ENCODE measurements at regions not wholly inside any gene's neighbourhood (a gene's known extent, or its start where the extent isn't known, plus 50 kb on each side); places are given as distances from the start of the nearest gene placed in this dataset.

DNA sequence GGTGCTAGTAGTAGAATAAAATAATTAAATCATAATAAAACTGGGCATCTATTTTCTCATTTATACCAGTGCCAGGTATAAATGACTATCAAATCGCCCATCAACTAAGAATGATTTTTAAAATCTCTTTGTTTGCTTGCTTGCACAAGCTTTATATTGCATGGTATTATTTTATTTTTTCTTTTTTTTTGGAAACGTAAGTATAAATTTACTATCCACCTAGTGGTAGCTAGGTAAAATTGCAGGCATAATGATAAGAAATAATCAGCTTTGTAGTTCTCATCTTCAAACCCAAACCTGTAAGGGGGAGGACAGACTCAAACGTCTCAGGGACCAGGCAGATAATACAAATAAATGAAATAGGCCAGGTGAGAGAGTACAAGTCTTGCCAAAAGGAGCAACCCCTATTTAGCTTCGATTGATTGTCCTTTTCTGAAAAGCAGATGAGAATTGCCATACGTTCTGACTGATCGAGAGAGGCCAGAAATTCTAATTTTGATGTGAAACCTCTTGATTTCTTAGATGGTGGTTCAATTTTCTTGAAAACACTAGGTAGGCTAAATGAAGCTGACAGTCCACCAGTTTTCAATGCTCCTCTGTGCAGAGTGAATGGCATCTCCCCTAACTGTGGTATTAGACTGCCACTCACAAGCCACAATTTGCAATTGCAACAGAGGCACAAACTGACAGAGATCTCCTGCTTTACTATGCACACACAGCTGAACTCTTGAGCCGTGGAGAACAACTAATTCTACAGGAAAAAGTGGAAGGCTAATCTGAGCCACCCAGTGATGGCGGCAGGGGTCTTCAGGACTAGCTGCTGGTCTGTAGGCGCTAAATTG, 189.3 kb downstream of the DACT1 start:
- WGBS, 2 experiments (ENCODE audit: extremely low coverage in 1 of 2, insufficient coverage in 1 of 2, insufficient read length in 1 of 2, insufficient replicate concordance in 2 of 2, low coverage in 1 of 2, low lambda C conversion rate in 2 of 2, missing lambda C conversion rate in 1 of 2): 86% methylated on average over 9 of the region's 9 CpGs; no CpG with 5 or more reads in 1 of the 2 experiments
- no peak overlapping the region for H3K14ac ChIP-seq (ENCODE audit: insufficient read length)
- H3K79me1 ChIP-seq (ENCODE audit: low read depth, low read length): no peaks in the 10 kb centered on the region
- no peak overlapping the region for H2BK15ac ChIP-seq (ENCODE audit: low read length)
- no peaks in the 10 kb centered on the region for H3K23me2 ChIP-seq (ENCODE audit: low read depth, low read length)
- no peaks in the 10 kb centered on the region for H4K20me1 ChIP-seq (replicated peaks in 1 of 2; ENCODE audit: control insufficient read depth in 1 of 2, insufficient read depth in 2 of 2, low read length in 2 of 2)
- H3K23ac ChIP-seq (ENCODE audit: insufficient read length): no peak overlapping the region
- no peak overlapping the region for H2BK120ac ChIP-seq (replicated peaks; ENCODE audit: low read depth, low read length)
- no peaks in the 10 kb centered on the region for H3K27me3 ChIP-seq (replicated peaks in 1 of 4; ENCODE audit: control insufficient read depth in 3 of 4, extremely low read depth in 1 of 4, insufficient read depth in 3 of 4, low read length in 3 of 4)
- H3K9me3 ChIP-seq (ENCODE audit: insufficient read depth in 2 of 2, low read depth in 1 of 2, low read length in 1 of 2): peaks cover 6 to 9% of the 10 kb centered on the region in 2 experiments
- no peak overlapping the region for H3K4me3 ChIP-seq (ENCODE audit: extremely low read depth in 1 of 4, insufficient read depth in 2 of 4, low read depth in 3 of 4, low read length in 4 of 4)
- ChIA-PET POLR2A (ENCODE audit: partially characterized antibody) (no interaction called here), CTCF (ENCODE audit: partially characterized antibody) (interaction anchor here (0.6 to 4.6 kb wide), 44 partner anchors 9 to 326 kb away, joined by 3 to 30 read pairs (median 4); no protein-coding TSS in a partner anchor)
- no peak overlapping the region for H2AK5ac ChIP-seq (ENCODE audit: low read depth, low read length)
- DNase-seq (ENCODE audit: low read depth in 1 of 2, low spot score in 2 of 2): no peak
- no peak overlapping the region for H4K5ac ChIP-seq (ENCODE audit: insufficient read length, low read depth, low read length)
- no peak overlapping the region for H2AFZ ChIP-seq (ENCODE audit: low read length)
- no peak overlapping the region for H3K4me2 ChIP-seq (ENCODE audit: insufficient read depth in 1 of 2, low read depth in 2 of 2, low read length in 2 of 2)
- no peaks in the 10 kb centered on the region for H3K79me2 ChIP-seq (ENCODE audit: control insufficient read depth in 1 of 2, insufficient read depth in 2 of 2, low read length in 2 of 2)
- H3K4ac ChIP-seq (replicated peaks; ENCODE audit: insufficient read length, low read depth, low read length): no peak overlapping the region
- H4K91ac ChIP-seq (replicated peaks; ENCODE audit: insufficient read length, low read length): no peak overlapping the region
- H3K56ac ChIP-seq (replicated peaks; ENCODE audit: insufficient read length, low read depth, low read length): no peak overlapping the region
- H3K9ac ChIP-seq (replicated peaks in 1 of 4; ENCODE audit: extremely low read depth in 1 of 4, low read depth in 3 of 4, low read length in 3 of 4): no peak overlapping the region
- H2BK5ac ChIP-seq (ENCODE audit: low read depth, low read length): no peak overlapping the region
- no peak overlapping the region for H3K18ac ChIP-seq (ENCODE audit: extremely low read depth, low read length)
- H2BK20ac ChIP-seq (ENCODE audit: low read length): no peak overlapping the region
- no peak overlapping the region for H4K8ac ChIP-seq (ENCODE audit: extremely low read depth, insufficient read depth, low read length)
- TF ChIP-seq RAD21 (IDR thresholded peaks at IDR 0.05 in 1 of 2, conservative IDR thresholded peaks at IDR 0.05 in 1 of 2; ENCODE audit: low read depth in 2 of 2, low read length in 2 of 2) (peak; percentile 6 to 36; a peak in 2 of 4 replicates), SIN3A (conservative IDR thresholded peaks at IDR 0.05 in 1 of 2, IDR thresholded peaks at IDR 0.05 in 1 of 2; ENCODE audit: low read depth in 1 of 2, low read length in 2 of 2) (no peak)
- TF ChIP-seq, protein P1, sequence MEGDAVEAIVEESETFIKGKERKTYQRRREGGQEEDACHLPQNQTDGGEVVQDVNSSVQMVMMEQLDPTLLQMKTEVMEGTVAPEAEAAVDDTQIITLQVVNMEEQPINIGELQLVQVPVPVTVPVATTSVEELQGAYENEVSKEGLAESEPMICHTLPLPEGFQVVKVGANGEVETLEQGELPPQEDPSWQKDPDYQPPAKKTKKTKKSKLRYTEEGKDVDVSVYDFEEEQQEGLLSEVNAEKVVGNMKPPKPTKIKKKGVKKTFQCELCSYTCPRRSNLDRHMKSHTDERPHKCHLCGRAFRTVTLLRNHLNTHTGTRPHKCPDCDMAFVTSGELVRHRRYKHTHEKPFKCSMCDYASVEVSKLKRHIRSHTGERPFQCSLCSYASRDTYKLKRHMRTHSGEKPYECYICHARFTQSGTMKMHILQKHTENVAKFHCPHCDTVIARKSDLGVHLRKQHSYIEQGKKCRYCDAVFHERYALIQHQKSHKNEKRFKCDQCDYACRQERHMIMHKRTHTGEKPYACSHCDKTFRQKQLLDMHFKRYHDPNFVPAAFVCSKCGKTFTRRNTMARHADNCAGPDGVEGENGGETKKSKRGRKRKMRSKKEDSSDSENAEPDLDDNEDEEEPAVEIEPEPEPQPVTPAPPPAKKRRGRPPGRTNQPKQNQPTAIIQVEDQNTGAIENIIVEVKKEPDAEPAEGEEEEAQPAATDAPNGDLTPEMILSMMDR (IDR thresholded peaks at IDR 0.05; ENCODE audit: control extremely low read depth in 1 of 3, insufficient read depth in 1 of 3, low read depth in 1 of 3, low read length in 3 of 3): peak in 1 of 3 experiments; percentile 15; a peak in 1 of 4 replicates
- FAIRE-seq: no peak
- no peak overlapping the region for H3K27ac ChIP-seq (ENCODE audit: low read depth, low read length)
- H3K36me3 ChIP-seq (ENCODE audit: control insufficient read depth in 2 of 4, insufficient read depth in 4 of 4, low read length in 3 of 4): no peaks in the 10 kb centered on the region; a peak in 1 of 8 replicates
- no peak overlapping the region for H2BK12ac ChIP-seq (ENCODE audit: low read depth, low read length)
- no peaks in the 10 kb centered on the region for H3K4me1 ChIP-seq (replicated peaks in 1 of 4; ENCODE audit: control insufficient read depth in 3 of 4, insufficient read depth in 4 of 4, low read length in 3 of 4)
